MM.1S (cell line): ENCODE measurements at regions not wholly inside any gene's neighbourhood (a gene's known extent, or its start where the extent isn't known, plus 50 kb on each side); places are given as distances from the start of the nearest gene placed in this dataset.

ENCODE experiments used
- DNase-seq: peaks from one replicate; pipeline ENCODE4 v3.0.0-alpha.2; 2015
- H2AFZ ChIP-seq: fragments of 300-600 bp; sonication (generic); 2 replicates; pipeline ENCODE4 v1.6.0; 2016; ENCODE audit warnings: antibody characterized with exemption, low read length
- H3F3A ChIP-seq: fragments of 300-600 bp; sonication (generic); 2 replicates; pipeline ENCODE4 v1.6.1; 2016; ENCODE audit warnings: mild to moderate bottlenecking, antibody characterized with exemption, low read length, moderate library complexity, mixed read lengths; ENCODE audit not compliant: insufficient read depth
- H3K27ac ChIP-seq: fragments of 300-600 bp; sonication (generic); 2 replicates; pipeline ENCODE4 v1.5.1; 2016; ENCODE audit warnings: mild to moderate bottlenecking, low read length
- H3K27me3 ChIP-seq: fragments of 300-600 bp; sonication (generic); replicated peaks from 2 replicates; pipeline ENCODE4 v1.6.0; 2016; ENCODE audit warnings: low read length; ENCODE audit not compliant: insufficient read depth
- H3K36me3 ChIP-seq: fragments of 300-600 bp; sonication (generic); replicated peaks from 2 replicates; pipeline ENCODE4 v1.6.1; 2016; ENCODE audit warnings: mild to moderate bottlenecking, low read length, mixed read lengths; ENCODE audit not compliant: insufficient read depth
- H3K4me1 ChIP-seq: fragments of 300-600 bp; sonication (generic); 2 replicates; pipeline ENCODE4 v1.6.1; 2016; ENCODE audit warnings: low read length, mixed read lengths
- H3K4me2 ChIP-seq: fragments of 300-600 bp; sonication (generic); 2 replicates; pipeline ENCODE4 v1.6.0; 2016; ENCODE audit warnings: low read depth, low read length
- H3K4me3 ChIP-seq: fragments of 300-600 bp; sonication (generic); 2 replicates; pipeline ENCODE4 v1.5.1; 2016; ENCODE audit warnings: low read length, mixed read lengths
- H3K79me2 ChIP-seq: fragments of 300-600 bp; sonication (generic); 2 replicates; pipeline ENCODE4 v1.6.1; 2016; ENCODE audit warnings: mixed run types, low read length, mixed read lengths
- H3K9ac ChIP-seq: fragments of 300-600 bp; sonication (generic); 2 replicates; pipeline ENCODE4 v1.6.1; 2016; ENCODE audit warnings: low read length, mixed read lengths
- H3K9me2 ChIP-seq: fragments of 300-600 bp; sonication (generic); replicated peaks from 2 replicates; pipeline ENCODE4 v1.6.1; 2016; ENCODE audit warnings: mild to moderate bottlenecking, low read length, mixed read lengths; ENCODE audit not compliant: insufficient read depth
- H3K9me3 ChIP-seq: fragments of 300-600 bp; sonication (generic); replicated peaks from 2 replicates; pipeline ENCODE4 v1.6.1; 2016; ENCODE audit warnings: mild to moderate bottlenecking, low read length, mixed read lengths; ENCODE audit not compliant: insufficient read depth
- H4K20me1 ChIP-seq: fragments of 300-600 bp; sonication (generic); 2 replicates; pipeline ENCODE4 v1.6.1; 2016; ENCODE audit warnings: mild to moderate bottlenecking, low read length, moderate library complexity, mixed read lengths; ENCODE audit not compliant: insufficient read depth
- EZH2 ChIP-seq: fragments of 300-600 bp; sonication (generic); optimal IDR thresholded peaks from 2 replicates; pipeline ENCODE3; 2017; ENCODE audit warnings: low read depth, mild to moderate bottlenecking, antibody characterized with exemption, low read length, mixed read lengths
- EZH2phosphoT487 ChIP-seq: fragments of 300-600 bp; sonication (generic); IDR thresholded peaks from 2 replicates; pipeline ENCODE4 v1.6.1; 2018; ENCODE audit warnings: antibody characterized with exemption, low read length
- TF ChIP-seq, protein P1 (sequence below): fragments of 300-600 bp; sonication (generic); IDR thresholded peaks from 2 replicates; pipeline ENCODE4 v1.5.1; 2016; ENCODE audit warnings: antibody characterized with exemption, low read length, mixed read lengths

- Histone ChIP-seq H3K9me3 (no peaks in the 10 kb centered on the region), H3K4me3 (no peak overlapping the region), H3K27me3 (no peaks in the 10 kb centered on the region), H2AFZ (no peak overlapping the region), H3K4me1 (no peaks in the 10 kb centered on the region), H3F3A (no peaks in the 10 kb centered on the region), H3K4me2 (no peak overlapping the region), H3K79me2 (no peaks in the 10 kb centered on the region), H3K9ac (no peak overlapping the region), H4K20me1 (no peaks in the 10 kb centered on the region), H3K27ac (no peak overlapping the region), H3K9me2 (no peaks in the 10 kb centered on the region), H3K36me3 (no peaks in the 10 kb centered on the region)
- no peak for TF ChIP-seq EZH2phosphoT487
- no peak for DNase-seq
Measured at GRCh38 chr2:142827170-142827569, 50.3 kb upstream of the KYNU start.

DNA sequence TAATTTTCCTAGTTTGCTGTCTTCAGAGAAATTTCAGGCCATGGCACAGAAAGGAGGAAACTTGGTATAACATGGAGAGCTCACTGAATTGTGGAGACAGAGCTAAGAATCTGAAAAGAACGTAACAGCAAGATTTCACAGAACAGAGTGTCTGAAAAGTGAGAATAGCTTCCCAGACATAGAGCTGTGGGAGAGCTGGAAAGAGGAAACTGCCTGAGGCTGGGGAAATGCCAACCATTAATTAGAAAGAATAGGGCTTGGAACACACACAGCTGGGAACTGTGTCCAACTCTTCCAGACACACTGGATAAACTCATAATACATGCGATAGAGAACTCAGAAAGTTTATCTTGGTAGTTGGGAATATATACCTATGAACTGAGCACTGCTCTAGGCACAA, 51.6 kb upstream of the KYNU start:
- Histone ChIP-seq H3K79me2 (no peaks in the 10 kb centered on the region), H3K9ac (no peak overlapping the region), H2AFZ (no peak overlapping the region), H3K9me2 (no peaks in the 10 kb centered on the region), H3K4me3 (no peak overlapping the region), H3K36me3 (no peaks in the 10 kb centered on the region), H3K4me2 (no peak overlapping the region), H3K27me3 (no peaks in the 10 kb centered on the region), H3K4me1 (no peaks in the 10 kb centered on the region), H4K20me1 (no peaks in the 10 kb centered on the region), H3K9me3 (no peaks in the 10 kb centered on the region), H3F3A (no peaks in the 10 kb centered on the region), H3K27ac (no peak overlapping the region)
- TF ChIP-seq EZH2phosphoT487 (no peak), EZH2 (no peak)
- TF ChIP-seq, protein P1, sequence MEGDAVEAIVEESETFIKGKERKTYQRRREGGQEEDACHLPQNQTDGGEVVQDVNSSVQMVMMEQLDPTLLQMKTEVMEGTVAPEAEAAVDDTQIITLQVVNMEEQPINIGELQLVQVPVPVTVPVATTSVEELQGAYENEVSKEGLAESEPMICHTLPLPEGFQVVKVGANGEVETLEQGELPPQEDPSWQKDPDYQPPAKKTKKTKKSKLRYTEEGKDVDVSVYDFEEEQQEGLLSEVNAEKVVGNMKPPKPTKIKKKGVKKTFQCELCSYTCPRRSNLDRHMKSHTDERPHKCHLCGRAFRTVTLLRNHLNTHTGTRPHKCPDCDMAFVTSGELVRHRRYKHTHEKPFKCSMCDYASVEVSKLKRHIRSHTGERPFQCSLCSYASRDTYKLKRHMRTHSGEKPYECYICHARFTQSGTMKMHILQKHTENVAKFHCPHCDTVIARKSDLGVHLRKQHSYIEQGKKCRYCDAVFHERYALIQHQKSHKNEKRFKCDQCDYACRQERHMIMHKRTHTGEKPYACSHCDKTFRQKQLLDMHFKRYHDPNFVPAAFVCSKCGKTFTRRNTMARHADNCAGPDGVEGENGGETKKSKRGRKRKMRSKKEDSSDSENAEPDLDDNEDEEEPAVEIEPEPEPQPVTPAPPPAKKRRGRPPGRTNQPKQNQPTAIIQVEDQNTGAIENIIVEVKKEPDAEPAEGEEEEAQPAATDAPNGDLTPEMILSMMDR: no peak
- DNase-seq: no peak

DNA sequence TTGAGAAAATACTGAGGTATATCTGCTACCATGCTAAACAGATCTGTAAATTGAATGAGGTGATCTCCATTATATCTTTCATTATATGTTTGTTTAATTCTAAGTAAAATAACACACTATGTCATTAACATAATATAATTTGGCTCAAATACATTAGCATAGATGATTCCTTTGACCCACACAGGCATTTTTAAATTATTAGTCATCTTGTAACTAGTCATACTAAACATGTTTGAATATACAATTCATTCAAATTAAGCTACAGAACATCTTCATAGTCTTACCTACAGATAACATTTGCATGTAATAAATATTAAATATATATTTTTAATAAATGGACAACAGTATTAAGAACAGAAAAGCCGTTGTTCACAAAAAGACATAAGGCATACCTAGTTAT, 52.7 kb upstream of the KYNU start:
- Histone ChIP-seq H3K9ac (no peak overlapping the region), H4K20me1 (no peaks in the 10 kb centered on the region), H3K9me3 (no peaks in the 10 kb centered on the region), H2AFZ (no peak overlapping the region), H3K4me3 (no peak overlapping the region), H3K27ac (no peak overlapping the region), H3F3A (no peaks in the 10 kb centered on the region), H3K36me3 (no peaks in the 10 kb centered on the region), H3K4me1 (no peaks in the 10 kb centered on the region), H3K27me3 (no peaks in the 10 kb centered on the region), H3K9me2 (no peaks in the 10 kb centered on the region), H3K4me2 (no peak overlapping the region), H3K79me2 (no peaks in the 10 kb centered on the region)
- no peak for DNase-seq
- no peak for TF ChIP-seq EZH2
- TF ChIP-seq EZH2phosphoT487: no peak
- TF ChIP-seq, protein P1: no peak

- Histone ChIP-seq H2AFZ (no peak overlapping the region), H3K36me3 (no peaks in the 10 kb centered on the region), H3K9me2 (no peaks in the 10 kb centered on the region), H4K20me1 (no peaks in the 10 kb centered on the region), H3K9ac (no peak overlapping the region), H3K4me3 (no peak overlapping the region), H3F3A (no peaks in the 10 kb centered on the region), H3K79me2 (no peaks in the 10 kb centered on the region), H3K27ac (no peak overlapping the region), H3K9me3 (no peaks in the 10 kb centered on the region), H3K27me3 (no peaks in the 10 kb centered on the region), H3K4me2 (no peak overlapping the region), H3K4me1 (no peaks in the 10 kb centered on the region)
- no peak for DNase-seq
- TF ChIP-seq, protein P1: no peak
- TF ChIP-seq EZH2 (no peak), EZH2phosphoT487 (no peak)
Measured at GRCh38 chr2:142822190-142822589, 55.3 kb upstream of the KYNU start.
